ENCODE measurements at regions not wholly inside any gene's neighbourhood (a gene's known extent, or its start where the extent isn't known, plus 50 kb on each side); places are given as distances from the start of the nearest gene placed in this dataset.
"Not testable (repeated sequence)": the region's sequence is repeated elsewhere in the genome, so short reads cannot be mapped to it uniquely, and the experiment has no call there.

GRCh38 chr14:38040411-38040810 lies 167.3 kb upstream of the SSTR1 start:
- in situ Hi-C loops (cut with MboI; ENCODE audit: low sequenced_read_pairs): no loop called here

DNA sequence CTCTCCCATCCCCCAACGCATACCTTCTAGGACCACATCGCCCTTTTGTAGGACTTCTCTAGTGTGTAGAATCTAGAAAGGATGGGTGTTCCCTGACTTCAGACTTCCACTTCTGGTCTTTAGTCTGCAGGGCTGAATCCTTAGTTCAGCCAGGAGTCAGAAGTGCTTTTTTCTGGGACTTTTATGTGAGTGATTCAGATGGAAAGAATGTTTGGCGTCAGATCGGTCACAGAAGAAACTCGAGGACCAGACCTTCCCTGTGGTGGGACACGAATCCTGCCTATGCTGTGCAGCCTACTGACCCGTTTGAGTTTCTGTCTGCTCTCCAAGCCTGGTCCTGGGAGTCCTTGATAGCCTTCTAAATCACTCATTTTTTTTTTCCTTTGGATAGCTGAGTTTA lies 165.4 kb upstream of the SSTR1 start:
- in situ Hi-C loops (cut with MboI; ENCODE audit: low sequenced_read_pairs): no loop called here

DNA sequence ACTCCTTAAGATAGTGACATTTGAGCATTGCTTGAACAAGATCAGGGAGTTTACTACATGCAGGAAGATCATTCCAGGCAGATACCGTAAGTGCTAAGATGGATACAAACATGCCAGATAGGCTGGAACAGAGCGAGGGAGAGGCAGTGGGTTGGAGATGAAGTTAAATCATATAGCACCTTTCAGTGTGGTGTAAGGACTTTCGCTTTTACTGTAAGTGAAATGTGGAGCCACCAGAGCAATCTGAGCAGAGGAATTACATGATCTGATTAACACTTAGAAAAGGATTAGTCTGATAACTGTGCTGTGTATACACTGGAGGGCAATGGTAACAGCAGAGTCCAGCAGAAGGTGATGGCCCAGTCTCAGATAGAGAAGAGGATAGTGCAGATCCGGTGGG lies 163.0 kb upstream of the SSTR1 start:
- in situ Hi-C loops (cut with MboI; ENCODE audit: low sequenced_read_pairs): no loop called here

GRCh38 chr14:38045461-38045860 lies 162.2 kb upstream of the SSTR1 start:
- in situ Hi-C loops (cut with MboI; ENCODE audit: low sequenced_read_pairs): no loop called here

DNA sequence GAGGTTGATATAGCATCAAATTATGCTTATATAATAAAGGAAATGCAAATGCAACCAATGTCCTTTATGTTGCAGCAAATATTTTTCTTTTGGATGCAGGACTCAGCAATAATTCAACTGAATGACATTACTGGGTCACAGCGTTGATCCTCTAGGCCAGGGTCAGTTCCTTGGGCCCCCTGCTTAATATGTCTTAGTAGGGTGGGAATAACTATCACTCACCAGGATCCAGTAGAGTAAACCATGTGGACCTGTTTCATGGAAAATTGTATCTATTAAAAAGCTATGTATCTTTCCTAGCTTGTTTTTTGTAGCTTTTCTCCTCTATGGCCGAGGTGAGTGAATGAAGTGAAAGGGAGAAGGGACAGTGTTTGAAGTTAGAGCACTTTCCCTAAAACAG lies 161.5 kb upstream of the SSTR1 start:
- in situ Hi-C loops (cut with MboI; ENCODE audit: low sequenced_read_pairs): no loop called here

GRCh38 chr14:38047195-38047902 lies 160.4 kb upstream of the SSTR1 start:
- in situ Hi-C loops (cut with MboI; ENCODE audit: low sequenced_read_pairs): no loop called here

DNA sequence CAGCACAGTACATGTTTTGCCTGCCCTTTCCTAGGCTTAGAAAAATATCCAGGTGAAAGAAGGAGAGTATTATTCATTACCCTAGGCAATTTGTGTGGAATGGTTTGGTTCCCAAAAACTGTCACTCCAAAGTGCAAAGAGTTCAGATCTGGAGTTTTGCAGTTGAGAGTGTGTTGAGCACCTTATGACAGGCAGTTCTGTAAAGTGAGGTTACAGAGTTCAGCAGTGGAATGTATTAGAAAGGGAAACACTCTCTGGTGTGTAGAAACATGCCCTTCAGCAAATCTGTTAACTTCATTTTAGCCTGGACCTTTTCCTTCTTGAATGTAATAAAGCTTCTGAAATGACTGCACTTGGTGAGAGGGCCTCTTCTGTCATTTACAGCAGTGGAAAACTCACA lies 154.0 kb upstream of the SSTR1 start:
- in situ Hi-C loops (cut with MboI; ENCODE audit: low sequenced_read_pairs): no loop called here

- in situ Hi-C loops (cut with MboI; ENCODE audit: low sequenced_read_pairs): no loop called here
Measured at GRCh38 chr14:38056270-38056669, 151.4 kb upstream of the SSTR1 start.

DNA sequence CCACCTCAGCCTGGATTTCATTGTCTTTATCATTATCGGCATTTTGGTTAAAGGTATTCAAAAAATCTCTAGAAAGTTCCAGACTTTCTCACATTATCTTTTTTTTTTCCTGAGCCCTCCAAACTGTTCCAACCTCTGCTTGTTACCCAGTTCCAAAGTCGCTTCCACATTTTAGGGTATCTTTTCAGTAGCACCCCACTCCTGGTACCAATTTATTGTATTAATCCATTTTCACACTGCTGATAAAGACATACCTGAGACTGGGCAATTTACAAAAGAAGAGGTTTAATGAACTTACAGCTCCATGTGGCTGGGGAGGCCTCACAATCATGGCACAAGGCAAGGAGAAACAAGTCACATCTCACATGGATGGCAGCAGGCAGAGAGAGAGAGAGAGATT lies 145.5 kb upstream of the SSTR1 start:
- in situ Hi-C loops (cut with MboI; ENCODE audit: low sequenced_read_pairs): not testable (repeated sequence)

GRCh38 chr14:38063711-38064320 lies 143.9 kb upstream of the SSTR1 start:
- in situ Hi-C loops (cut with MboI; ENCODE audit: low sequenced_read_pairs): no loop called here

DNA sequence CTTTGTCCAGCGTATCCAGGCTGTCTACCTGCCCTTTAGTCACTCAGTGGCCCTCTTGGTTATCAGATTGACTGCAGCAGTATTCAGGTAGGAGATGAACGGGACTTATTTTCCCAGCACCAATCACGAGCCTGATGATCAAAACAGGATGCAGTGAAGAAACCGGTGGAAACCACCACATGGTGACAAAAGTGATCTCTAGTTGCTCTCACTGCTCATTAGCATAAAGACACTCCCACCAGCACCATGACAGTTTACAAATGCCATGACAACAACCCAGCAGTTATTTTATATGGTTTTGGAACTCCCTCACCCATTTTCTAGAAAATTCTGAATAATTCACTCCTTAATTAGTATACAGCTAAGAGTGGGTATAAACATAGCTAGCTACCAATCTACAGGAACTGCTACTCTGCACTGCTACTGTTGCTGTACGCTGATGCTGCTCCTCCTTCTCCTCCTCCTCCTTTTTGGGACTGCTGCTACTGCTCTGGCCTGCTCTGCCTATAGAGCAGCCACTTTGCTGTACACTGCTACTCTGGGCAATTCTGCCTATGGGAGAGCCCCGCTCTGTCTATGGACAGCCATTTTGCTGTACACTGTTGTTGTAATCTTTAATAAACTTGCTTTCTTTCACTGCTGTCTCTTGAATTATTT lies 142.5 kb upstream of the SSTR1 start:
- in situ Hi-C loops (cut with MboI; ENCODE audit: low sequenced_read_pairs): no loop called here

DNA sequence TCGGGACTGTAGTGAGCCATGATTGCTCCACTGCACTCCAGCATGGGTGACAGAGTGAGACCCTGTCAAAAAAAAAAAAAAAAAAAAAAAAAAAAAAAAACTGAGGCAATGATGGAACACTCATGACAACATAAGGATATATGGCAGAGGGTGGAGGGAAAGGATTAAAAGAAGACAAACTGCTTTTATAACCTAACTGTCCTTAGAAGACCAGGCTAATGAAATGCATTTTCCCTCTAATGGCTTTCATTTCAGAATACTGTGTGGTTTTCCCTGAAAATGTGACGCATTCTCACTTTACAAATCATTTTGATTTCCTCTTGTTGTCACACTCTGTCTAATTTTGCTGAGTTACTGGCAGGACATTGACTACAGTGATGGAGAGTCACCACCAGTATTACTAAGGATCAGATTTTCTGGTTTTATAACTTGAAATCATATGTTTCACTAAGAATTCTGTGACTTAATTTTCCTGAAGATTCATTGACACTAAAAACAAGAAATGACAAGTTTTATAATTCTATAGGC lies 137.6 kb upstream of the SSTR1 start:
- in situ Hi-C loops (cut with MboI; ENCODE audit: low sequenced_read_pairs): no loop called here

GRCh38 chr14:38073641-38074040 lies 134.1 kb upstream of the SSTR1 start:
- in situ Hi-C loops (cut with MboI; ENCODE audit: low sequenced_read_pairs): no loop called here

GRCh38 chr14:38074081-38074480 lies 133.6 kb upstream of the SSTR1 start:
- in situ Hi-C loops (cut with MboI; ENCODE audit: low sequenced_read_pairs): no loop called here

GRCh38 chr14:38074754-38075153 lies 132.9 kb upstream of the SSTR1 start:
- in situ Hi-C loops (cut with MboI; ENCODE audit: low sequenced_read_pairs): no loop called here

- in situ Hi-C loops (cut with MboI; ENCODE audit: low sequenced_read_pairs): no loop called here
Measured at GRCh38 chr14:38078393-38078792, 129.3 kb upstream of the SSTR1 start.

DNA sequence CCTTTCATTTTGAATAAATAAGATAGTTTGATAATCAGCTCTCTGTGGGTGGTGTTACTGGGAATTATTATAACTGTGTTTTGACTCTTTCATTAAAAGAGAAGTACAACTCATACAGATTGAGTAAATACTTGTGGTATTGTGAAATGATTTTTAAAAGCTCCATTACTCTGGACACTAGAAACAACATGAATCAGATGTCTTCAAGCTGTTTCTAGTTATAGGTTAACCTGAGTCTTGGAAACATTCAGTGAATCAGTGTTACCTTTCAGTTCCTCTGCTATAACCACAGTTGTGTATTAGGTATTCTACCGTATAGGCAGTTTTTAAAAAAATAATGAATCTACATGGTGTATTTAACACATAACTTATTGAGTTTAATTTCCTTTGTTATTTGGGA lies 128.4 kb upstream of the SSTR1 start:
- in situ Hi-C loops (cut with MboI; ENCODE audit: low sequenced_read_pairs): no loop called here

- in situ Hi-C loops (cut with MboI; ENCODE audit: low sequenced_read_pairs): no loop called here
Measured at GRCh38 chr14:38079886-38080285, 127.8 kb upstream of the SSTR1 start.

DNA sequence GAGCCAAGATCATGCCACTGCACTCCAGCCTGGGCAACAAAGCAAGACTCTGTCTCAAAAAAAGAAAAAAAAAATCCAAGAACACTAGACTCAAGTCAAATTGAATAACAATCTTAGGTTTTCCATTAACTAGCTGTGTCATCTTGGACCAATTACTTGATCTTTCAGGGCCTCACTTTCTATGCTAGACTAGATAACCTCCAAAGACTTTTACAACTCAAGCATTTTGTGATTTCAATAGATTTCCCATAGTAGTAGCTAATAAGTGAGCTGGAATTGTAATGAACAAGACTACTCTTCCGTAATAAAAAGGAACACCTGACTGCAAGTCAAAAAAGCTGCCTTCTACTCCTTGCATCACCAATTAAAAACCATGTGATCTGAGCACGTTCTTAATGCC lies 127.0 kb upstream of the SSTR1 start:
- in situ Hi-C loops (cut with MboI; ENCODE audit: low sequenced_read_pairs): no loop called here

DNA sequence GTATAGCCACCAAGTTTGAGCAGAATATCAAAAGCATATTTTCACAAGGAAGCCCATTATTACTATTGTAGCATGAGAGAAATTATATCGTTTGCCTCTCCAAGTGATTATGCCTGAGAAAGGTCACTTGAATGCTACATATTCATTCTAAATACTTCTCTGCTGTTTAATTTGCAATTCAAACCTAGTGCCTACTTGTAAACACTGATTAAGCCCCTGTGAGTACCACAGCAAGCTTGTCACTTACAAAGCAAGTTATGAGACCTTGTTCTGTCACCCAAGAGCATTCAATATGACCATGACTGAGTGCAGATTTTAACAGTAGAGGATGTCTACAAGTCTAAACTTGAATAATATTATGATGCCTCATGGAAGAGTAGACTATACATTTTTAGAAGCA lies 124.7 kb upstream of the SSTR1 start:
- in situ Hi-C loops (cut with MboI; ENCODE audit: low sequenced_read_pairs): no loop called here

DNA sequence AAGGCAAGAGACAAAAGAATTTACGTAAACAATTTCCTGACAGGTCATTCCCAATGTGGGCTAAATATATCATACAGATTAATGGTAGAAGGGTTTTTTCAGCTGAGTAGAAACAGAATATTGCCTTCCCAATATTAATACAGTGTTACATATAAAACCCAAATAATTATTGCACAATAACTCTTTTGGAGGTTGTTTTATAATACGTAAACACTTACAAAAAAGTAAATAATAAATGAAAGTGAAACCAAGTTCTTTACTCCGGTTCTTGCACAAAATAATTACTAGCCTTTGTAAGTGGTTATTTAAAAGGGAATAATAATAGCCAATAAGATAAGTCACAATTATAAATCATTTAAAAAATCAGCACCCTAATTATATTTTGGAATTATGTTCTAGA lies 118.6 kb upstream of the SSTR1 start:
- in situ Hi-C loops (cut with MboI; ENCODE audit: low sequenced_read_pairs): no loop called here

DNA sequence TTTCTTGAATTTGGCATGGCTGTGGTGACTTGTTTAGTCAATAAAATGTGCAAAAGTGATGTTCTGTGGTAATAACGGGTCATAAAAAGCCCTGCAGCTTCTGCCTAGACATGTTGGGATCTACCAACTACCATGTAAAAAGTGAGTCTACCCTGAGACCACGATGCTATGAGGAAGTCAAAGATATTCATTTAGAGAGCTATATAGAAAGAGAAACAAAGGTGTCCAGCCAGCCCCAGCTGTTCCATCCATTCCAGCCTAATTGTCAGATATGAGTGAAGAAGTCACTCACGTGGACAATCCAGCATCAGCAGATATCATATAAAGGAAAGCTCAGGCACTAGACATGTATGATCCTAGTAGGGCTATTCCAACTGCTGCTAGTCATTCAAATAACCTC lies 117.2 kb upstream of the SSTR1 start:
- in situ Hi-C loops (cut with MboI; ENCODE audit: low sequenced_read_pairs): no loop called here

Data from HL-60/S4 treated with phorbol 12-myristate 13-acetate at 8.2 ng/mL for 4 days and 3 days (cell line).